GM18517 (cell line): ENCODE measurements at regions not wholly inside any gene's neighbourhood (a gene's known extent, or its start where the extent isn't known, plus 50 kb on each side); places are given as distances from the start of the nearest gene placed in this dataset.
"Not testable (repeated sequence)": the region's sequence is repeated elsewhere in the genome, so short reads cannot be mapped to it uniquely, and the experiment has no call there.

Experiments
- ATAC-seq: cut with Tn5 transposase; IDR thresholded peaks from one replicate; pipeline ENCODE4 v1.9.1; 2021; ENCODE audit warnings: mild to moderate bottlenecking, moderate library complexity; ENCODE audit not compliant: unreplicated experiment

GRCh38 chr3:159672728-159673688 is 315.6 kb upstream of the IL12A start:
- ATAC-seq: no peak

GRCh38 chr3:159674583-159674982 is 314.1 kb upstream of the IL12A start:
- ATAC-seq: no peak

GRCh38 chr3:159675285-159675684 is 313.4 kb upstream of the IL12A start:
- ATAC-seq: no peak

DNA sequence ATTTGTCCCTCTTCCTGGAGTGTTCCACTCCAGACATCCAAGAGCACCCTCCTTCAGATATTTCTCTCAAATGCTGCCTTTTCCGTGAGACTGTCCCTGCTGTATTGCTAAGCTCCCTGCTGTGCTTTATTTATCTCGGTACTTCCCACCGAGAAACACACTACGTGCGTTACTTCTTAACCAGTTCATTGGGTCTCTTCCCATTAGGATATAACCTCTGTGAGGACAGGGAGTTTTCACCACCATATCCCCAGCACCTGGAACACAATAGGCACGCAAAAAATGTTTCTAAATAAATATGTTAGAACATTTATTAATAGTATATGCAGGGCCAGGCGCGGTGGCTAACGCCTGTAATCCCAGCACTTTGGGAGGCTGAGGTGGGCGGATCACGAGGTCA is 308.7 kb upstream of the IL12A start:
- ATAC-seq: no peak

GRCh38 chr3:159681717-159682116 is 306.9 kb upstream of the IL12A start:
- not testable (repeated sequence) for ATAC-seq

DNA sequence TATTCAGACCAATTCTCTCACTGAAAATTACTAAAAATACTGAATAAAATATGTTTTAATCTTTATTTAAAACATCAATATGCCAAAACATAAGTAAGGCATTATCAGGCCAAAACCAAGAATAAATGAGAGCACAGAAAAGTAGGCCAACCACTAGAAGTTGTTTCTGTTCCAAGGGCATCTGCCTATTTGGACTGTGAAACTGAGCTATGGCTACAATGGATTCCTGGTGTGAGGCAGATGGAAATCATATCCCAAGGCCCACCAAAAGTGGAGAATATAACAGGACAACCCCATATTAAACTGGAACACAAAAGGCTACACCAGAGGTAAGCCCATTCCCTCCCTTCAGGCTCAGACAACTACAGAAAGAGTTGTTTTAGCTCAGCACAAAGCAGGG is 302.8 kb upstream of the IL12A start:
- ATAC-seq: no peak

- no peak for ATAC-seq
These were observed 295.4 kb upstream of the IL12A start for GRCh38 chr3:159693226-159693625.

DNA sequence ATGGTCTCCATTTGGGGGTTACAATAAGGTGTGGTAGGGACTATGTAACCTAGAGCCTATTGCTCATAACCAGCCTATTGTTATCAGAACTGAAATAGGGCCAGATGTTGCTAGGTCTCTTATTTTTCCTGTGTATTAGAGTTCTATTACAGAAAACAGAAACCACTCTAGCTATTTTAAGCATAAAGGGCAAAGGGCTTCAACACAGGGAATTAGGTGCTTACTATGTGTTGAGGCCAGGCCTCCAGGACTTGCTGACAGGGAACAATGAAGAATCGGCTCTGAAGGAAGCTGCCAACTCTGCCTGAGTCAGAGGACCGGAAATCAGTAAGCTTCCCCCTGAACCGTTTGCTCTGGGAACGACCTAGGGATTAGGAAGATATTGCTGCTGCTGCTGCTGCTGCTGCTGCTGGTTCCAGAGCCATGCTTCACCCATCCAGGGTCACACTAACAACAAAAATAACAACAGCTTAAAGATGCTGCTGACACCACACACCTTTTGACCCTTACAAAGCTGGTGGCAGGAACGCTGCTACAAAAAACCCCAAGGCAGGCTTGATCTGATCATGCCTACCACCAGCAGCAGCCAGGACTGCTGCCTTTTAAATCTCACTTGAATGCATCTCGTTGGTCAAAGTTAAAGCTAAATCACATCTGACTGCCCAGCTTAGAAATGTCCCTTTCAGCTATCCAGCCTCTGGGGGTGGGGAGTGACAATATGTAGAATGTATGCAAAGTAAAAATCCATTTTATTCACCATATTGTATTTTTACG is 276.9 kb upstream of the IL12A start:
- no peak for ATAC-seq

GRCh38 chr3:159721324-159721723 is 267.3 kb upstream of the IL12A start:
- ATAC-seq: no peak

DNA sequence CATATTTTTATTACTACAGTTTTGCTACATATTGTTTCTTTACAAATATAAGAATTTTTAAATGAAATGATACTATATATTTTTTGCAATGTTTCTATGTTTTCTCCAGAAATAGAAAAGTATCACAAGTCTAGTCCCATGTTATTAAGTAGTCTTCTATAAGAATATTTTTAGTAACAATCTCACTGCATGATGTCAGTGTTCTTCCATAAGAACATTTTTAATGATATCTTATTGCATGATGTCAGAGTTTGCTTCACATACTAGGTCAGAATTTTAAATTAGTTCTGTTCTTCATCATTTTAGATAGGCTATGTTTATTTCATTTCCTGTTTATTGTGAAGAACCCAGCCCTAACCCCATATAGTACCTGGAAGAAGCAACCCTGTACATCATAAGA is 265.3 kb upstream of the IL12A start:
- ATAC-seq: no peak

- no peak for ATAC-seq
These were observed 264.0 kb upstream of the IL12A start for GRCh38 chr3:159724627-159725026.

DNA sequence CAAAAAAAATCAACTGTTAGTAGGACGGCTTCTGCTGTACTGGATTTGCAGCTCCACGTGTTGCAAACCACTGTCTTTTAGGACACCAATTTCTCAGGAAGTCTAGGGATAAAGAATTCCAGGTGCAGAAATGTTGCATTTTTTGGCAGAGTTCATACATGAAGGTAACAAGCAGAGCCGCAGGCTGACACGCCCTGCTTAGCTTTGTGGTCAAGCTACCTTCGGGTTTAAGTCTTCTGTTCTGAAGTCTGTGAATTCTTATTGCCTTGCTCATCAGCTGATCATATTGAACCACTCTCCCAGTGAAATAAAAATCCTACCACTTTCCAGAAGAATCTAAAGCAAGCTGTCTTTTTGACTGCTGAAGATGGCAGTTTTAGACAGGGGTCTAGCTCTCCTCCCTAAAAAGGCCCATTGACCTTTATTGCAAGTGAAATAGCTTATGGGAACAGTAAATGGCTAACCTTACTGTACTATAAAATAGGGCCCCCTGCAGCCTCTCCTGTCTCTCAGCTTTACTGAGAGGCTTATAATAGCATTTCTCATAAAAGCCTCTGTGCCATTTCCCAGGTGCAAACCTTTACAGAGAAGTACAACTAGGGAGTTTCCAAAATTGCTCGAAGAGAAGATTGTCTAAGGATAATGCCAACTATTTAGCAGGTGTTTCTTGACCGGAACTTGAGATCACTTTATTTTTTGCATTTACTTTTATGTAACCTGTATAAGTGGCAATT is 262.2 kb upstream of the IL12A start:
- ATAC-seq: no peak

DNA sequence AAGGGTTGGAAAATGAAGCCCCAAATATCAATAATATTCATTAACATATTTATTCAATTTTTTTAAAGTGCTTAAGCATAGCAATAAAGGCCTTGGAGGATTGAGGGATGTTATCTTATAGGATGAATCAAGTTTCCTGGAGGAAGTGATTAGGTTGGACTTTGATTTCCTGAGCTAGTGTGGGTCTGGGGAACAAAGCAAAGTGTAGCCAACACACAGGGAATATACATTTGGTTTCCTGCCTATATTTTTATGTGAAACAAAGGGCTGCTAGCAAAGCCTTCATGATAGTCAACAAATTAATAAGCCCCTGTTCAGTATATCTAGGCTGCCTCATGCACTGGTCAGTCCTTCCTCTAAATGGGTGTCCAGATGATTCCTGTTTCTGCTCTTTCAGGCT is 261.1 kb upstream of the IL12A start:
- ATAC-seq: no peak

DNA sequence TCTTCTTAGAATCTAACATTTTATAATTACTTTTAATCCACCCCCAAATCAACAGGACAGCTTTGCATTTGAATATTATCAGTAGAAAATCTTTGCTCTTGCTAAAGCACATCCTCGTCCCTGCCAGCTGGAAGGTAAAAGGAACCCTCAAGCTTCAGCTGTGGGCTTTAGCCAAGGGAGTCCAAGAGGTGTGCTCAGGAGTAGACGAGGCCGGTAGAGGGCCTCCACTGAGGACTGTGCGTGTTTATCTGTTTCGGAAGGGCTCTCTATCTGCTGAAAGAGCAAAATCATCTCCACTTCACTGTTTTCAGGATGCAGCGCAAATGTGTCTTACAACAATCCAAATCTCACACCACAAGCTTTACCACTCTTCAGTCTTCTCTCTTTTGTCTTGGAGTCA is 257.4 kb upstream of the IL12A start:
- ATAC-seq: no peak

DNA sequence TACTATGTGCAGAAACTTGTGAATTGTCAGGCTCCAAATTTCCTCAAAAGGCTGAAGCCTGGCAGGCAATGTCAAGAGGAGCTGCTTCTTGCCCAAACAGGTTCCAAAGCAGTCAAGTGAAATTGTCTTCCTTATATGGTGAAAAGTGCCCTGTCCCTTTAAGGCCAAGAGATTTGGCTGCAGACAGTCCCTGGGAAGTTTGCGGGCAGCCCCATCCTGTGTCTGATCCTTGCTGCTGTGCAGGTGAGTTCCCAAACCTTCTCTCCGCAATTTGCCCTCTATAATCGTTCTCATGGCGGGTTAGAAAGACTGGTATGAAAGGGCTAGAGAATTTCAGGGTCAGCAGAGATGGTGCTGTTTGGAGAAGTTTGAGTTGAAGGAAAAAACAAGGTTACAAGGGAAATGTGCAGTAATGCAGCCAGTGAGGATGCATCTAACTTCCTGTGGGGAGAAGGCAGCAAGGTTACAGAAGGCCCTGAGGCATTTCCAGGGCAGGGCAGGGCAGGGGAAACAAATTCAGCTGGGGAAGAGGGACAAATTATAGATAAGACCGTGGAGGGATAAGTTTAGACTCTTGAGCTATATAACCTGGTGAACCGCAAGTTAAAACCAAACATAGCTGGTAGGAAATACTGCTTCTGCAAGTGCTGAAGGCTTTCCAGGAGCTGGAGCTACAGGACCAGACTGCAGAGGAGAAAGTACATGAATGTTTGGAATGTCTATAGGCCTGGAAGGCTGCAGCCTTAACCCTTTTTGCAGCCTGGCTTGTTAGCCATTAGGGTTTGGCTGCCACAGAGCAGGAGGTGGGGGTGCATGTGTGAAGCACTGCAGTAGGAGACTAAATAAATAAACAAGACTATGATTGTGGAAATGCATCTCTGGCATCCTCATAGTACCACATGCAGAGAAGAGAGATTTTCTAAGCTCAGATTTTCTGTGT is 256.2 kb upstream of the IL12A start:
- ATAC-seq: no peak

GRCh38 chr3:159733194-159733860 is 255.3 kb upstream of the IL12A start:
- ATAC-seq: no peak

- no peak for ATAC-seq
These were observed 254.0 kb upstream of the IL12A start for GRCh38 chr3:159734681-159735080.

DNA sequence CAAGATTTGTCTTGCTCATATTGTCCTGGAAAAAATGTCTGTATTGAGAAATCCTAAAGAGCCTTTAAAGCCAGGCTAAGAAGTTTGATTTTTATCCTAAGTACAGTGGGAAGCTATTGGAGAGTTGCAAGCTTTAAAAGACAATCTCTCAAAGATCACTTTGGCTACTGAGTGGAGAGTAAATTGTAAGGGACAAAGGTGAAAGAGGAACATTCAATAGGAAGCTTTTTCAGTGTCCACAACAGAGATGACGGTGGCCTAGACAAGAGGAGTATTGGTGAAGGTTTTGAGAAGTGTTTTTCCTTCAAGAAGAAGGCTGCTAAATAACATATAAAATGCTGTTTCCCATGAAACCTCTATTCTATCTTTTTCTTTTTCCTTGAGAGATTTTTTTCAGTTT is 249.5 kb upstream of the IL12A start:
- ATAC-seq: no peak

- ATAC-seq: no peak
These were observed 248.7 kb upstream of the IL12A start for GRCh38 chr3:159739969-159740368.

DNA sequence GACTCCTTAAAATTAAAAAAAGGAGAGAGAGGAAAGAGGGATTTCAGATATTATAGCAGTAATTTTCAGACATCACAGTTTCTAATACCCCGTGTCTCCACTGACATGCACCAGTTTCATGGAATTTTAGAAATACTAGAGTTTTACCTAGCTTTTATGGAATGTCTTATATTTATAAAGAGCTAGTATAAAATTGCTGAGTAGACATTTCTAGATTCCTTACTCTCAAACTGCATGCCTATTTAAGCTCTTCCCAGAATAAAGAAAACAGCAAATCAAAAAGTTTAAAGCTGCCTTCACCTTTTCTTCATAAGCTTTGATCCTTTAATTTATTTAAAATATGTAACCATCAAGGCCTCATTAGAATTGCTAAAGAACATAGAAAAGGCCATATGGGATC is 247.4 kb upstream of the IL12A start:
- ATAC-seq: no peak
